ENCODE measurements at regions not wholly inside any gene's neighbourhood (a gene's known extent, or its start where the extent isn't known, plus 50 kb on each side); places are given as distances from the start of the nearest gene placed in this dataset.
A peak's percentile ranks its signal among the peaks of the same experiment; 100 is the strongest.

DNA sequence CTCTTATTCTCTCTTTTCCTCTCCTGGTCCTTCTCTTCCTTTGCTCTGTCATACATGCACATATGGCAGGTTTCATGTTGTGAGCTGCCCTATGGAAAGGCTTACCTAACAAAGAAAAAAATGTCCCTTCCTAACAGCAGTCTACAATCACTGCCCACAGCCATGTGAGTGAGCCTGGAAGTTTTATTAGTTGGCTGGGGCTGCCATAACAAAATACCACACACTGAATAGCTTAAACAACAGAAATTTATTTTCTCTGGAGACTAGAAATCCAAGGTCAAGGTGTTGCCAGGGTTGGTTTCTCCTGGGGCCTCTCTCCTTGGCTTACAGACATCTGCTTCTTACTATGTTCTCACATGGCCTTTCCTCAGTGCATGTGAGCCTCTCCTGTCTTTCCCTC is 142.1 kb downstream of the TRIB2 start:
- no peak for ATAC-seq

DNA sequence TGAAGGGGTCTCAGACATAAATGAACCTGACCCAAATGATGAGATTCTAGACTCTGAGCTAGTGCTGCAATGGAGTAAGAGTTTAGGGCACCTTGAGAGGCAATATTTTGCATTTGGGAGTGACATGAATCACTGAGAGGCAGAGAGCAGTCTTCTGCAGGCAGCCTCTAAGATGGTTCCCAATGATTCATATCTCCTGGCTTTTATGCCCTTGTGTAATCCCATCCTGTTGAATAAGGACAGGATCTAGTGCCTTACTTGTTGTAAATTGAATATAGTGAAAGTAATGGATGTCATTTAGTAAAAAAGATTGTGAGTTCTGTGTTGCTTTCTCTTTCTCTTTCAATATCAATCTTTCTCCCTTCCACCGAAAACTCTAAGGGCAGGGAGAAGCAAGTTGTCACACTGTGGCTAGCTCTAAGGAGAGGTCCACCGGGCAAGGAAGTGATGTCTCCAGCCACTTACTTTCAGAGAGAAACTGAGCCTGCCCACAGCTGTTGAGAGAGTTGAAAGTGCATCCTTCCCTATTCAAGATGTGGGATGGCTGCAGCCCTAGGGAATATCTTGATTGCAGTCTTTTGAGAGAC is 144.7 kb downstream of the TRIB2 start:
- peak; percentile 69 for ATAC-seq
- Mint-ChIP-seq H3K9me3 (ENCODE audit: insufficient read depth) (peaks cover 61% of the 10 kb centered on the region), H3K27me3 (ENCODE audit: low read depth) (no peaks in the 10 kb centered on the region), H3K4me3 (peak overlapping the region; percentile 44), H3K27ac (peak overlapping the region; percentile 88), H3K4me1 (ENCODE audit: low read depth) (peaks cover 24% of the 10 kb centered on the region), H3K36me3 (ENCODE audit: low read depth) (peaks cover 44% of the 10 kb centered on the region)
- DNase-seq = peak; percentile 39
- POLR2A ChIA-PET = no interaction called here
- CTCF ChIA-PET = interaction anchor here (0.9 to 1.1 kb wide), 2 partner anchors 70 to 146 kb away, joined by 5 to 6 read pairs; no protein-coding TSS in a partner anchor

More for the DNA sequence above, 142.1 kb downstream of the TRIB2 start:
- ChIA-PET CTCF (interaction anchor here (2.4 kb wide), 1 partner anchor 72 kb away, joined by 14 read pairs; no protein-coding TSS in a partner anchor), POLR2A (no interaction called here)
- Mint-ChIP-seq H3K27me3 (ENCODE audit: low read depth) (peaks cover 3% of the 10 kb centered on the region), H3K27ac (no peak overlapping the region), H3K36me3 (ENCODE audit: low read depth) (peaks cover 39% of the 10 kb centered on the region), H3K9me3 (ENCODE audit: insufficient read depth) (peaks cover 36% of the 10 kb centered on the region), H3K4me3 (no peak overlapping the region), H3K4me1 (ENCODE audit: low read depth) (peaks cover 24% of the 10 kb centered on the region)
- no peak for DNase-seq

DNA sequence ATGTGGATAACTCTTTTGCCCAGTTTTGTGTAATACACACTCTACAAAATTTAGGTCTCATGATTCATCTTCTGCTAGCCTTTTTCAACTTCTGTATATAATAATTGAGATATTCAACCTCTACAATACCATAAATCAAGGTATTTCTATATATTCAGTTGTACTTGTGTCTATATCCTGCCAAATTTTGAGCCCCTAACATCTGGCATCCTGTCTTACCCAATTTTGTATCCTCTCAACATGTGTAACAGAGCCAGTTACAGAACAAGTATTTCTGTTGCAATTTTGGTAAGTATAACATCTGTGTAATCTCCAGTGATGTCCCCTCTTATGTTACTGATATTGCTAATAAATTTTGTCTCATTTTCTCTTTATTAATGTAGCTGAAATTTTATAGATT is 145.8 kb downstream of the TRIB2 start:
- peaks cover 44% of the 10 kb centered on the region for H3K36me3 Mint-ChIP-seq (ENCODE audit: low read depth)
- ChIA-PET CTCF (no interaction called here), POLR2A (no interaction called here)
- H3K9me3 Mint-ChIP-seq (ENCODE audit: insufficient read depth) = peaks cover 62% of the 10 kb centered on the region
- ATAC-seq (no peak), DNase-seq (no peak)
- peaks cover 24% of the 10 kb centered on the region for H3K4me1 Mint-ChIP-seq (ENCODE audit: low read depth)
- no peak overlapping the region for H3K4me3 Mint-ChIP-seq
- H3K27me3 Mint-ChIP-seq (ENCODE audit: low read depth) = peaks cover 4% of the 10 kb centered on the region
- no peak overlapping the region for H3K27ac Mint-ChIP-seq

DNA sequence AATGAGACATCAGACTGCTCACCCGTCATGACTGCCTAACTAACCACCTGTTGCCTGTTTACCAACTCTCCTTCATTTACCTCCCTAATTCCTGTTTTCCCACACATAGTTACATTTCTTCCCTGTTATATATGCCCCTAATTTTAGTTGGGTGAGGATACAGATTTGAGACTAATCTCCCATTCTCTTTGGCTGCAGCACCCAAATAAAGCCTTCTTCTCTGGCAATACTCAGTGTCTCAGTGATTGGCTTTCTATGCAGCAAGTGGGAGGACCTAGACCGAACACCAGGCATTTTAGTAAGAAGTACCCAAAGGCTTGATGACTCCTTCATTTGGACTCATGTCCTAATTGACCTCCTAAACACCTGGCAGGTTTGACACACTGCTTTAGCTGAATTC is 147.2 kb downstream of the TRIB2 start:
- POLR2A ChIA-PET = no interaction called here
- DNase-seq = no peak
- peaks cover 24% of the 10 kb centered on the region for H3K4me1 Mint-ChIP-seq (ENCODE audit: low read depth)
- CTCF ChIA-PET = no interaction called here
- H3K27me3 Mint-ChIP-seq (ENCODE audit: low read depth) = peaks cover 11% of the 10 kb centered on the region
- H3K4me3 Mint-ChIP-seq = no peak overlapping the region
- H3K36me3 Mint-ChIP-seq (ENCODE audit: low read depth) = peaks cover 44% of the 10 kb centered on the region
- H3K9me3 Mint-ChIP-seq (ENCODE audit: insufficient read depth) = peaks cover 62% of the 10 kb centered on the region
- ATAC-seq = no peak
- no peak overlapping the region for H3K27ac Mint-ChIP-seq

DNA sequence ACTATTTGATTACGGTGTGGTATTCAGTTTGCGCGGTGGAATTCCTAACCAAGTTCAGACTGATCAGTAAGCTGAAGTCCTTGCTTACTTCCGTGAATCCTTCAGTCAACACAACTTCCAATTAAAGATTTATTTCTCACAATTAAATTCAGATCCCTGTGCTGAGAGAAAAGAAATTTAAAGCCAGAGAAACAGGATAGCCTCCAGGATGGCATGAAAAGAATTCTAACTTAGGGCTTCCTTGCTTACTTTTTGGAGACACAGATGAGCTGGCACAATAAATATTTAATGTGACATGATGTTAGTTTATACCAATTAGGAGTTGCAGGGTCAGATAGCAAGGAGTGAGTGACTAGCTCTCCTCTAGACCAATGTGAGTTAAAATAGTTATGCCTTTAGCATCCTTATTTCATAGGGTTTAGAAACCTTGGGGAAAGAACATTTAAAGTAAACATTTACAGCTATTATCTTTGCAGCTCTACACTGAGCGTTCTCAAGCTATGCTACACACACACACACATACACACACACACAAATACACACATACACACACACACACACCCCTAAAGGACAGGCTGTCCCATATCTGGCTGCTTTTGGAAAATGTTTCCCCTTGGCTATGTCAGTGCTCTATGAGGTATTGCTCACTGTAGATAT is 151.0 kb downstream of the TRIB2 start:
- no peak for DNase-seq
- H3K4me3 Mint-ChIP-seq = no peak overlapping the region
- no peaks in the 10 kb centered on the region for H3K4me1 Mint-ChIP-seq (ENCODE audit: low read depth)
- peaks cover 36% of the 10 kb centered on the region for H3K9me3 Mint-ChIP-seq (ENCODE audit: insufficient read depth)
- ATAC-seq = no peak
- peaks cover 16% of the 10 kb centered on the region for H3K27me3 Mint-ChIP-seq (ENCODE audit: low read depth)
- H3K27ac Mint-ChIP-seq = no peak overlapping the region
- peaks cover 22% of the 10 kb centered on the region for H3K36me3 Mint-ChIP-seq (ENCODE audit: low read depth)
- POLR2A ChIA-PET = interaction anchor here (0.7 kb wide), 1 partner anchor 37 kb away, joined by 3 read pairs; no protein-coding TSS in a partner anchor
- CTCF ChIA-PET = no interaction called here

DNA sequence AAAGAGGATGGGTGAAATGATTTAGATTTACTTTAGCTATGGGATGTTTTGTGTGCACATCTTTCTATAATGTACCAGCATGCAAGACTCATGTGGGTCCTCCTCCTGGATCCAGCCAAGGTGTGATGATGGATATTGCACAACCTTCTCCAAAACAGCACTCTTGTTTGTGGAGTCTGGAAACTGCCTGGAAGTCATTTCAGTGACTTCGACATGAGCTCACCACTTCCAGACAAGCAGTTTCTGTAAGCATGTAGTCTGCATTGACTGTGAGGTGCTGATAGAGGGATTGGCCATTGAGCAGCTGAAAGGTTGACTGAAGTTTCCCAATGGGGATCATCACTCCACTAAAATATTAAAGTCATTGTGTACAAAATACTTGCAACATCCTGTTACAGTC is 154.0 kb downstream of the TRIB2 start:
- CTCF ChIA-PET = no interaction called here
- POLR2A ChIA-PET = interaction anchor here (0.8 kb wide), 1 partner anchor 864 kb away, joined by 3 read pairs; no protein-coding TSS in a partner anchor
- no peak for DNase-seq
- Mint-ChIP-seq H3K9me3 (ENCODE audit: insufficient read depth) (peaks cover 9% of the 10 kb centered on the region), H3K36me3 (ENCODE audit: low read depth) (peaks cover 4% of the 10 kb centered on the region), H3K4me3 (no peak overlapping the region), H3K27ac (no peak overlapping the region), H3K4me1 (ENCODE audit: low read depth) (no peaks in the 10 kb centered on the region), H3K27me3 (ENCODE audit: low read depth) (peaks cover 28% of the 10 kb centered on the region)
- no peak for ATAC-seq

DNA sequence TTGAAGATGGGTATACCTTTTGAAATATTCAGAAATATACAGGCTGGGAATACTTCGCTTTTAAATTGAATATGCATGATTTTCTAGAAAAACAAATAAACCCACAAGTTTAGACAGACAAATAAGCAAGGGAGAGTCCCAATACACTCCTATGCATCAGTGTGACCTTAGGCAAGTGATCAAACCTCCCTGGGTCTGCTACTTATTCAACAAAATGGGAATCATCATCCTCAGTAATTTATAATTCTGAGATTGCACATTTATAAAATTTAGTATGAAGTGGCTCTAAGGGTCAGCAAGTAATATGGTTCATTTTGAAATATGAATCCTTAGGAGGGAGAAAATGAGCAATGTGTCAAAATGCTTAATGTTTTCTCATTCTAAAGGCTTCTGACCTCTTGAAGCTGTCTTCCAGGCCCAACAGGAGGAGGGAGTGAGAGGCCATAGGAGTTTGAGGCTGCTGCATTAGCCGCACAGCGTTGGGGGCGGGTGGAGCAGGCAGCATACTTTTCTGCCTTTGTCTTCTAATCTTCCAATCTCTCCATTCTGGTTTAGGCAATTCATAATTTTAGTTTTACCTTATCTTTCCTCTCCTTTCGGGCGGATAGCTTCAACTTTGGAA is 155.1 kb downstream of the TRIB2 start:
- CTCF ChIA-PET = interaction anchor here (0.7 to 1.2 kb wide), 2 partner anchors 12 to 24 kb away, joined by 3 read pairs; no protein-coding TSS in a partner anchor
- no peak overlapping the region for H3K4me3 Mint-ChIP-seq
- H3K36me3 Mint-ChIP-seq (ENCODE audit: low read depth) = no peaks in the 10 kb centered on the region
- peaks cover 28% of the 10 kb centered on the region for H3K27me3 Mint-ChIP-seq (ENCODE audit: low read depth)
- H3K4me1 Mint-ChIP-seq (ENCODE audit: low read depth) = no peaks in the 10 kb centered on the region
- no peaks in the 10 kb centered on the region for H3K9me3 Mint-ChIP-seq (ENCODE audit: insufficient read depth)
- H3K27ac Mint-ChIP-seq = no peak overlapping the region
- DNase-seq (no peak), ATAC-seq (no peak)
- POLR2A ChIA-PET = no interaction called here

DNA sequence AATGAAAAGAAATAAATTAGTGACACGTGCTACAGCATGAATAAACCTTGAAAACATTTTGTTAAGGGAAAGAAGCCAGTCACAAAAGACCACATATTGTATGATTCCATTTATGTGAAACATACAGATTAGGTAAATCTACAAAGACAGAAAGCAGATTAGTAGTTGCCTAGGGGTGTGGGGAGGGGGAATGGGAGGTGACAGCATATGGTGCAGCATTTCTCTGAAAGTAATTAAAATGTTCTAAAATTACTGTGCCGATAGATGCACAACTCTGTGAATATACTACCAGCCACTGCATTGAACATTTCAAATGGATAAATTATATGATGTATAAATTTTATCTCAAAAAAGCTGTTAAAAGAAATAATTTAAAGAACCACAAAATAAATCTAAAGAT is 161.0 kb downstream of the TRIB2 start:
- Mint-ChIP-seq H3K4me3 (no peak overlapping the region), H3K27ac (no peak overlapping the region), H3K36me3 (ENCODE audit: low read depth) (no peaks in the 10 kb centered on the region), H3K4me1 (ENCODE audit: low read depth) (no peaks in the 10 kb centered on the region), H3K27me3 (ENCODE audit: low read depth) (peaks cover 16% of the 10 kb centered on the region), H3K9me3 (ENCODE audit: insufficient read depth) (no peaks in the 10 kb centered on the region)
- no peak for ATAC-seq
- DNase-seq = no peak
- ChIA-PET CTCF (no interaction called here), POLR2A (no interaction called here)

DNA sequence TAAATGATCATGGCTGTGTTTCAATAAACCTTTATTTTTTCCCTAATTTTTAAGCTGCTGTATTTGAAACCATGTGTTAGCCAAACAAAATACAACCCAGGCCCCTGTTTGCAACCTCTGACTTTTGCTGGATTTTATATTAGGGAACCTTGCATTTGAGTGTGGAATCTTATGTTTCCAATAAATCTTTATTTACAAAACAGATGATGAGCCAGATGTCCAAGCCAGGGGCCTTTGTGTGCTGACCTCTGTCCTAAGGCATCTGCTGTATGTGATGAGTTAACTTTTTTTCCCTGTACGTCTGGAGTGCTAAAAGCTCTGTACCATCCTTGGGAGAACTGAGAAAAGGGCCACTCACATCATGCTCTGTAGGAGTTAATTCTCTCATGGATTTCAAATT is 162.9 kb downstream of the TRIB2 start:
- DNase-seq (no peak), ATAC-seq (no peak)
- POLR2A ChIA-PET = no interaction called here
- Mint-ChIP-seq H3K27me3 (ENCODE audit: low read depth) (peaks cover 5% of the 10 kb centered on the region), H3K27ac (no peak overlapping the region), H3K4me1 (ENCODE audit: low read depth) (peaks cover 3% of the 10 kb centered on the region), H3K4me3 (no peak overlapping the region), H3K9me3 (ENCODE audit: insufficient read depth) (no peaks in the 10 kb centered on the region), H3K36me3 (ENCODE audit: low read depth) (no peaks in the 10 kb centered on the region)
- CTCF ChIA-PET = no interaction called here

DNA sequence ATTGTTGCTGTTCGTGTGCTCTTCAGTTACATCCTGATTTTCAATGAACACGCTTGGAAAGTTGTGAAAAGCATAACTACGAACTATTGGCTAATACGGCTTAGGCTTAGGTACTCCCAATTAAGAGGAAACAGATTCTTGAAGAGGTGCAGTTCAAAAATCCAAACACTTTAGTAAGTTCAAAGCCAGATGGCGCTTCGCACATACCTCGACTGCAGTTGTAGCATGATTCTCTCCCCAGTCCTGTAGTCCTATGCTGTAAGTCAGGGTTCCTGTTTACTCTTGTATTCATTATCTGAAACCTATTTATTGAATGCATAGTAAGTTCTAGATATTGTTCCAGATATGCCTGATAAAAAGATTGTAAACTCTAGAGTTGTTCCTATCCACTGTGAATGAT is 165.2 kb downstream of the TRIB2 start:
- ChIA-PET POLR2A (no interaction called here), CTCF (interaction anchor here (1.8 kb wide), 1 partner anchor 125 kb away, joined by 5 read pairs; no protein-coding TSS in a partner anchor)
- H3K27ac Mint-ChIP-seq = no peak overlapping the region
- H3K36me3 Mint-ChIP-seq (ENCODE audit: low read depth) = no peaks in the 10 kb centered on the region
- DNase-seq (no peak), ATAC-seq (no peak)
- H3K4me3 Mint-ChIP-seq = no peak overlapping the region
- H3K4me1 Mint-ChIP-seq (ENCODE audit: low read depth) = peaks cover 3% of the 10 kb centered on the region
- no peaks in the 10 kb centered on the region for H3K9me3 Mint-ChIP-seq (ENCODE audit: insufficient read depth)
- H3K27me3 Mint-ChIP-seq (ENCODE audit: low read depth) = peaks cover 4% of the 10 kb centered on the region

DNA sequence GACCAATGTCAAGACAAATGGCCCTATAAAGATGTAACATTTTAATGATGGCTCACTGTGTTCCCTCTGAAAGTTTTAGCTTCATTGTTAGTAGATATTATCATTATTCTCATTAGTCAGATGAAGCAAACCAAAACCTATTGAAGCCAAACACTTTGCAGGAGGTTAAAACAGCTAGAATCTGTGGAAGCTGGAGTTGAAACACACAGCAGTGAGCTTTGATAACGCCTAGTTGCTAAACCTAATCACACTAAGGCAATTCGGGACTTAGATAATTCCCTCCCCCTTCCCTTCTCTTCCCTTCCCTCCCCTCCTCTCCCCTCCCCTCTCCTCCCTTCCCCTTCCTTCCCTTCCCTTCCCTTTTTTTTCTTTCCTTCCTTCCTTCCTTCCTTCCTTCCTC is 165.7 kb downstream of the TRIB2 start:
- CTCF ChIA-PET = interaction anchor here (1.8 kb wide), 1 partner anchor 125 kb away, joined by 5 read pairs; no protein-coding TSS in a partner anchor
- Mint-ChIP-seq H3K4me1 (ENCODE audit: low read depth) (peaks cover 3% of the 10 kb centered on the region), H3K27ac (no peak overlapping the region)

DNA sequence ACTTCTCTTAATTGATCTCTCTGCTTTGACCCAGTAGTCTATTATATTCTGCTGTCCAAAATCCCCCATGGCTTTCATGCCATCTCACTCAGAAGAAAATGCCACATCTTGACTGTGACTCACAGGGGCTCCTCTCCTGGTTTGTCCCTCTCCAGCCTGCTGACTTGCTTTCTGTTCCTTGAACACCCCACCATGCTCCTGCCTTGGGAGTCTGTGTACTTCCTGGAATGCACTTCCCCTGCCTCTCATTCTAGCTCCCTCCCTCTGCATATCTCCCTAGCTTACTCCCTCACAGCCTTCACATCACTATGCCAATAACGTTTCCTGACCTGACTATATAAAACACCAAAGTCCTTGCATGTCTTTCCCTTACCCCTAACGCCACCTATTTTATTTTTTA is 167.2 kb downstream of the TRIB2 start:
- POLR2A ChIA-PET = no interaction called here
- DNase-seq = no peak
- peaks cover 2% of the 10 kb centered on the region for H3K27me3 Mint-ChIP-seq (ENCODE audit: low read depth)
- CTCF ChIA-PET = interaction anchor here (0.5 kb wide), 1 partner anchor 13 kb away, joined by 3 read pairs; no protein-coding TSS in a partner anchor
- no peaks in the 10 kb centered on the region for H3K9me3 Mint-ChIP-seq (ENCODE audit: insufficient read depth)
- H3K4me1 Mint-ChIP-seq (ENCODE audit: low read depth) = peaks cover 3% of the 10 kb centered on the region
- no peak overlapping the region for H3K27ac Mint-ChIP-seq
- no peaks in the 10 kb centered on the region for H3K36me3 Mint-ChIP-seq (ENCODE audit: low read depth)
- H3K4me3 Mint-ChIP-seq = no peak overlapping the region
- ATAC-seq = no peak

More for the DNA sequence above, 165.7 kb downstream of the TRIB2 start:
- H3K36me3 Mint-ChIP-seq (ENCODE audit: low read depth) = no peaks in the 10 kb centered on the region
- POLR2A ChIA-PET = no interaction called here
- H3K4me3 Mint-ChIP-seq = no peak overlapping the region
- DNase-seq (no peak), ATAC-seq (no peak)
- H3K9me3 Mint-ChIP-seq (ENCODE audit: insufficient read depth) = no peaks in the 10 kb centered on the region
- H3K27me3 Mint-ChIP-seq (ENCODE audit: low read depth) = peaks cover 4% of the 10 kb centered on the region

Data from activated CD8-positive, alpha-beta T cell treated with anti-CD3 and anti-CD28 coated beads, Interleukin-2, amount 10 ng/mL, durations not matched to agents 7 days and 5 days (primary cell).